ENCODE measurements at regions not wholly inside any gene's neighbourhood (a gene's known extent, or its start where the extent isn't known, plus 50 kb on each side); places are given as distances from the start of the nearest gene placed in this dataset.

DNA sequence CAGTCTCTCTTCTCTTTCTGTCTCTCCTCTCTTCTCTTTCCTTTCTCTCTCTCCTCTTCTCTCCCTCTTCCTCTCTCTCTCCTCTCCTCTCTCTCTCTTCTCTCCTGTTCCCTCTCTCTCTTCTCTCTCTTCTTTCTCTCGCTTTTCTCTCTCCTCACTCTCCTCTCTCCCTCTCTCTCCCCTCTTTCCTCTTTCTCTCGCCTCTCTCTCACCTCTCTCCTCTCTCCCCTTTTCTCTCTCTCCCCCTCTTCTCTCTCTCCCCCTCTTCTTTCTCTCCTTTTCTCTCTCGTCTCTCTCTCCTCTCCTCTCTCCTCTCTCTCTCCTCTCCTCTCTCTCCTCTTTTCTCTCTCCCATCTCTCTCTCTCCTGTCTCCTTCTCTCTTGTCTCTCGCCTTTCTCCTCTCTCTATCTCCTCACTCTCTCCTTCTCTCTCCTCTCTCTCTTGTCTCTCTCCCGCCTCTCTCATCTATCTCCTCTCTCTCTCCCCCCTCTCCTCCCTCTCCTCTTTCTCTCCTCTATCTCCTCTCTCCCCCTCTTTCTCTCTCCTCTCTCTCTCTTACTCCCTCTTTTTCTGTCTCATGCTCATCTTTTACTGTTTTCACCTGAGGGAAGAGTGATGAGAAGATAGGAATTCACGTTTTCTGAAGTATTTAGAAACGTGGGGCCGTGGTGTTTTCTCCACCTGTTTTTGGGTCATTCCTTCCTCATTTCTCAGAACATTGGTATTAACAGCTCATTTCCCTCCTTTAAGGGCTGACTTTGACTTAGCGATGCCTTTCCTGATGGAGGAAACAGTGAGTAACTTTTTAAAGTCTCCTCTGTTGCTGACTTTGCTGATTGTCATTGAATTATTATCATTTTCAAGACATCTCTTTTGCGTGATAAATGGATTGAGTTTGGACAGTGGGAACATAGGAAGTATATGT lies 80.6 kb upstream of the CD99 start:
- TF ChIP-seq, protein P1, sequence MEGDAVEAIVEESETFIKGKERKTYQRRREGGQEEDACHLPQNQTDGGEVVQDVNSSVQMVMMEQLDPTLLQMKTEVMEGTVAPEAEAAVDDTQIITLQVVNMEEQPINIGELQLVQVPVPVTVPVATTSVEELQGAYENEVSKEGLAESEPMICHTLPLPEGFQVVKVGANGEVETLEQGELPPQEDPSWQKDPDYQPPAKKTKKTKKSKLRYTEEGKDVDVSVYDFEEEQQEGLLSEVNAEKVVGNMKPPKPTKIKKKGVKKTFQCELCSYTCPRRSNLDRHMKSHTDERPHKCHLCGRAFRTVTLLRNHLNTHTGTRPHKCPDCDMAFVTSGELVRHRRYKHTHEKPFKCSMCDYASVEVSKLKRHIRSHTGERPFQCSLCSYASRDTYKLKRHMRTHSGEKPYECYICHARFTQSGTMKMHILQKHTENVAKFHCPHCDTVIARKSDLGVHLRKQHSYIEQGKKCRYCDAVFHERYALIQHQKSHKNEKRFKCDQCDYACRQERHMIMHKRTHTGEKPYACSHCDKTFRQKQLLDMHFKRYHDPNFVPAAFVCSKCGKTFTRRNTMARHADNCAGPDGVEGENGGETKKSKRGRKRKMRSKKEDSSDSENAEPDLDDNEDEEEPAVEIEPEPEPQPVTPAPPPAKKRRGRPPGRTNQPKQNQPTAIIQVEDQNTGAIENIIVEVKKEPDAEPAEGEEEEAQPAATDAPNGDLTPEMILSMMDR (conservative IDR thresholded peaks at IDR 0.05; ENCODE audit: low read depth in 2 of 2), result no peak
- TF ChIP-seq POLR2AphosphoS5 (IDR thresholded peaks at IDR 0.05; ENCODE audit: low read depth) (no peak), EZH2 (IDR thresholded peaks at IDR 0.05; ENCODE audit: low read depth, unreplicated experiment) (no peak), NANOG (IDR thresholded peaks at IDR 0.05; ENCODE audit: borderline replicate concordance) (no peak)
- TF ChIP-seq, protein P2, sequence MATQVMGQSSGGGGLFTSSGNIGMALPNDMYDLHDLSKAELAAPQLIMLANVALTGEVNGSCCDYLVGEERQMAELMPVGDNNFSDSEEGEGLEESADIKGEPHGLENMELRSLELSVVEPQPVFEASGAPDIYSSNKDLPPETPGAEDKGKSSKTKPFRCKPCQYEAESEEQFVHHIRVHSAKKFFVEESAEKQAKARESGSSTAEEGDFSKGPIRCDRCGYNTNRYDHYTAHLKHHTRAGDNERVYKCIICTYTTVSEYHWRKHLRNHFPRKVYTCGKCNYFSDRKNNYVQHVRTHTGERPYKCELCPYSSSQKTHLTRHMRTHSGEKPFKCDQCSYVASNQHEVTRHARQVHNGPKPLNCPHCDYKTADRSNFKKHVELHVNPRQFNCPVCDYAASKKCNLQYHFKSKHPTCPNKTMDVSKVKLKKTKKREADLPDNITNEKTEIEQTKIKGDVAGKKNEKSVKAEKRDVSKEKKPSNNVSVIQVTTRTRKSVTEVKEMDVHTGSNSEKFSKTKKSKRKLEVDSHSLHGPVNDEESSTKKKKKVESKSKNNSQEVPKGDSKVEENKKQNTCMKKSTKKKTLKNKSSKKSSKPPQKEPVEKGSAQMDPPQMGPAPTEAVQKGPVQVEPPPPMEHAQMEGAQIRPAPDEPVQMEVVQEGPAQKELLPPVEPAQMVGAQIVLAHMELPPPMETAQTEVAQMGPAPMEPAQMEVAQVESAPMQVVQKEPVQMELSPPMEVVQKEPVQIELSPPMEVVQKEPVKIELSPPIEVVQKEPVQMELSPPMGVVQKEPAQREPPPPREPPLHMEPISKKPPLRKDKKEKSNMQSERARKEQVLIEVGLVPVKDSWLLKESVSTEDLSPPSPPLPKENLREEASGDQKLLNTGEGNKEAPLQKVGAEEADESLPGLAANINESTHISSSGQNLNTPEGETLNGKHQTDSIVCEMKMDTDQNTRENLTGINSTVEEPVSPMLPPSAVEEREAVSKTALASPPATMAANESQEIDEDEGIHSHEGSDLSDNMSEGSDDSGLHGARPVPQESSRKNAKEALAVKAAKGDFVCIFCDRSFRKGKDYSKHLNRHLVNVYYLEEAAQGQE (IDR thresholded peaks at IDR 0.05; ENCODE audit: unreplicated experiment), result no peak
